ENCODE measurements at regions not wholly inside any gene's neighbourhood (a gene's known extent, or its start where the extent isn't known, plus 50 kb on each side); places are given as distances from the start of the nearest gene placed in this dataset.

DNA sequence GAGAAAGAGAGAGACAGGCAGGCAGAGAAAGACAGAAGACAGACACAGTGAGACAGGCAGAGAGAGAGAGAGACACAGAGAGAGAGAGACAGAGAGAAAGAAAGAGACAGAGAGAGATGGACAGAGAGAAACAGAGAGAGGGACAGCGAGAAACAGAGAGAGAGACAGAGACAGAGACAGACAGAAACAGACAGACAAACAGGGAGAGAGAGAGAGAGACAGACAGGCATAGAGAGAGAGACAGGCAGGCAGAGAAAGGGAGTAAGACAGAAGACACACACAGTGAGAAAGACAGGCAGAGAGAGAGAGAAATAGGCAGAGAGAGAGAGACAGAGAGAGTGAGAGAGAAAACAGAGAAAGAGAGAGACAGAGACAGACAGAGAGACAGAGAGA is 105.3 kb upstream of the ANKRD30BL start:
- TF ChIP-seq EP300 (IDR thresholded peaks at IDR 0.05): no peak
- no peak for TF ChIP-seq POLR2AphosphoS5 (IDR thresholded peaks at IDR 0.05)
- TF ChIP-seq POLR2A (IDR thresholded peaks at IDR 0.05): no peak
- TF ChIP-seq, protein P1, sequence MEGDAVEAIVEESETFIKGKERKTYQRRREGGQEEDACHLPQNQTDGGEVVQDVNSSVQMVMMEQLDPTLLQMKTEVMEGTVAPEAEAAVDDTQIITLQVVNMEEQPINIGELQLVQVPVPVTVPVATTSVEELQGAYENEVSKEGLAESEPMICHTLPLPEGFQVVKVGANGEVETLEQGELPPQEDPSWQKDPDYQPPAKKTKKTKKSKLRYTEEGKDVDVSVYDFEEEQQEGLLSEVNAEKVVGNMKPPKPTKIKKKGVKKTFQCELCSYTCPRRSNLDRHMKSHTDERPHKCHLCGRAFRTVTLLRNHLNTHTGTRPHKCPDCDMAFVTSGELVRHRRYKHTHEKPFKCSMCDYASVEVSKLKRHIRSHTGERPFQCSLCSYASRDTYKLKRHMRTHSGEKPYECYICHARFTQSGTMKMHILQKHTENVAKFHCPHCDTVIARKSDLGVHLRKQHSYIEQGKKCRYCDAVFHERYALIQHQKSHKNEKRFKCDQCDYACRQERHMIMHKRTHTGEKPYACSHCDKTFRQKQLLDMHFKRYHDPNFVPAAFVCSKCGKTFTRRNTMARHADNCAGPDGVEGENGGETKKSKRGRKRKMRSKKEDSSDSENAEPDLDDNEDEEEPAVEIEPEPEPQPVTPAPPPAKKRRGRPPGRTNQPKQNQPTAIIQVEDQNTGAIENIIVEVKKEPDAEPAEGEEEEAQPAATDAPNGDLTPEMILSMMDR (IDR thresholded peaks at IDR 0.05): no peak
